HT1080 (cell line): ENCODE measurements at regions not wholly inside any gene's neighbourhood (a gene's known extent, or its start where the extent isn't known, plus 50 kb on each side); places are given as distances from the start of the nearest gene placed in this dataset.
A peak's percentile ranks its signal among the peaks of the same experiment; 100 is the strongest.

Source experiments
- DNase-seq: peaks from one replicate; pipeline ENCODE4 v3.0.0-alpha.2; 2015; ENCODE audit warnings: low read depth

DNA sequence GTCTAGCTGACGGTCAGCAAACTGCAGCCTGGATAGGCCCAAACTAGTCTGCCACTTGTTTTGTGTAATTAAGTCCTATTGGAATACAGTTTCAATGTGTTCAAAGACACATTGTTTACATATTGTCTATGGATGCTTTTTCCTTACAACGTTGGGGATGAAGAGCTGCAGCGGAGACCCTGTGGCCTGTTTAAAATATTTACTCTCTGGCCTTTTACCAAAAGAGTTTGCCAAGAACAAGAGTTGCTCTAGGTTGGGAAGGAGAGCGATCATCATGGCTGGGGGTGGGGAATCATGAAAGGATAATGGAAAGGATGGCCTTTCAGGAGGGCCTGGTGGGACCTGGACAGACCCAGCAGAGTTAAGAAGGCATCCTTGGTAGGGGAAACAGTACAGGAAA is 274.9 kb upstream of the ZFHX3 start:
- no peak for DNase-seq

DNA sequence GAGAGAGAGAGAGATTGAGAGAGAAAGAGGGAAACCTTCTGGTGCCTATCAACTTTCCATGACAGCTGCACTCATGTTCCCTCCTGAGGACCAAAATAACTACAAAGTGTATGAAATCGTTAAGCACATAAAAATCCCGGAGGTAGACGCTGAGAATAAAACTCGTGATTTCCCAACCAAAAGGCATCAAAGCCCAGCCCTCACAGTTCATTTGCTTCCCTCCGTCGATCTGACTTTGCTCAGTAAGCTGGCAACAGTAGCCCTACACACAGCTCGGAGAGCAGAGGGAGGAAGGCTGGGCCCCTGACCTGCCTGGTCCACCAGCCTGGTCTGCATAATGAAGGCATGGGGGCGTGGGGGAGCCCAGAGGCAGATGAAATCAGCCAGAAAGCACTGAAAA is 273.9 kb upstream of the ZFHX3 start:
- DNase-seq = no peak

DNA sequence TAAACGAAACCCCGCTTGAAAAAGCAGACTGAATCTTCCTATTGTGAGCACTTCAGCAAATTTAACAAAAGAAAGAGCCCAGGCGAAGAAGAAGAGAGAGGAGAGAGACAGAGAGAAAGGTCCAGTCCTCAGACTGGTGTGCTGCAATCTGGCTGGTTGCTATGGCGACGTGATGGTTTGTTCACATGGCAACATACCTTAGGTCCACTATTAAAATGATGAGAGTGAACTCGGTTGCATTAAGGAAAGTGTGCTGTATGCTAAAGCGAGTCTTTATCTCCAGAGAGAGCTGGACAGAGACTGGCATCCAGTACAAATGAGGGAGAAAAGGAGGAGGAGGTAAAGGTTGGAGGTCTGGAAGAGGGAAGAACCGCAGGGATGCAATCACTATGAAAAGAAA is 271.8 kb upstream of the ZFHX3 start:
- DNase-seq = no peak

DNA sequence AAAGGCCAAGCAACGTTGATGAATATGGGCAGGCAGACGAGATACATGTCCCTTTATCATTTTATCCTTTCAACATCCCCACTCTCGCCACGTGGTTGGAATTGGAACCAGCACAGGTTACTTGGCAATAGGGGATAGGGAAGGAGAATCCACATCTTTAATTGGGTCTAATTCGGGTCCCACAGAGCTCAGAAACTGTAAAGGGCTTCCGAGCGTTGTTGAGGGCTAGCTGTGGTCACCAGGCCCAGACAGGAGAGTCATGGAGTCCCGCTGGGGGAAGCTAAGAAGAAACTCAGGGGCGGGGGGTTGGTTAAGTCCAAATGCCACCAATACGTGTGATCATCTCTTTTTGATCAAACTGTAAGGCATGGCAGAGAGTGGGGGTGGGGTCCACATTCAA is 271.3 kb upstream of the ZFHX3 start:
- DNase-seq = no peak

DNA sequence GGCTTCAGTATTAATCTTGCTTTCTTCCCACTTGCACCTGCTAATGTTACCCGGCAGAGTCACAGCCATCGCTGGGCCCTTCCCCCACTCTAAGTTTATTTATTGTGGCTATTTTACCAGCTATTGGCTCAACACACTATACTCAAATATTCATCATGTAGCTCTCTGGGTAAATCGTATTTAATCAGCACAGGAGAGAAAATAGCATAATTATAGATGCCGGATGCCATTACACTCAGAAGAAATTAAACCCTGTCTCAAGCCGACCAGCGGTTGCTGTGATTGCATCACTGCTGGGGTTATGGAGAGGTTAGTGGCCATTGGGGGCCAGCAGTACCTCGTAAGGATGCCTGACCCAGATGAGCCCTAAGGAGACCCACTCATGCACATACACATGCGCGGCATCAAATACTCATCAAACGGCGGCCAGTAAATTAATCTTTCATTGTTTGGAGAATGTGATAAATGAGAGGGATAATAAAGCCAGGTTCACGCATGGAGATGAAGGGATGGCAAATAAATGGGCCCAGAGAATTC is 269.5 kb upstream of the ZFHX3 start:
- DNase-seq = no peak

DNA sequence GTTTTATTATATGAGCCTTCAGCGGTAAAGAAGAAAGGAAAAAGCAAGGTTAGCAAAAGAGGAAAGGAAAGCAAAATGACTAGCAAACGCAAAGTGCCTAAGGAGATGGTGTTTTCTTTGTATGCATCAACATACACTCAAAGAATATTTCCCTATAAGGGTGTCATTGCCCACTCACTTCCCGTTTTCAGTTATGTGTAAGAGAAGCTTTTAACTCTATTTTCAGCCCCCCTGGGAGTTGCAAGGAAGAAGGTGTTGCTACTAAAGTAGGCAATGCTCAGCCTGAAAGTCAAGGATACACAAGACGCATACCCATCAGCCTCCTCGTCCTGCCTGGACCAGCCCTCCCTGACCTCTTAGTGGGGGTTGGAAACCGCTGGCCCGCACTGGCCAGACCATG is 267.7 kb upstream of the ZFHX3 start:
- DNase-seq = no peak

DNA sequence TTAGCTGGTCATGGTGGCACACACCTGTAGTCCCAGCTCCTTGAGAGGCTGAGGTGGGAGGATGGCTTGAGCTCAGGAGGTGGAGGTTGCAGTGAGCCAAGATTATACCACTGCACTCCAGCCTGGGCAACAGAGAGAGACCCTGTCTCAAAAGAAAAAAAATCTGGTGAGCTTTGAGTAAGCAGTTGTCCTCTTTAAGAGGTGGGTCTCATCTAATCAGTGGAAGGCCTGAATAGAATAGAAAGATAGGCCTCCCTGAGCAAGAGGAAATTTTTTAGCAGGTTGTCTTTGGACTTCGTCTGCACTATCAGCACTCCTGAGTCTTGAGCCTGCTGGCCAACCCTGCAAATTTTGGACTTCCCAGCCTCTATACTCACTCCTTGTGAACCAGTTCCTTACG is 266.0 kb upstream of the ZFHX3 start:
- DNase-seq = no peak

DNA sequence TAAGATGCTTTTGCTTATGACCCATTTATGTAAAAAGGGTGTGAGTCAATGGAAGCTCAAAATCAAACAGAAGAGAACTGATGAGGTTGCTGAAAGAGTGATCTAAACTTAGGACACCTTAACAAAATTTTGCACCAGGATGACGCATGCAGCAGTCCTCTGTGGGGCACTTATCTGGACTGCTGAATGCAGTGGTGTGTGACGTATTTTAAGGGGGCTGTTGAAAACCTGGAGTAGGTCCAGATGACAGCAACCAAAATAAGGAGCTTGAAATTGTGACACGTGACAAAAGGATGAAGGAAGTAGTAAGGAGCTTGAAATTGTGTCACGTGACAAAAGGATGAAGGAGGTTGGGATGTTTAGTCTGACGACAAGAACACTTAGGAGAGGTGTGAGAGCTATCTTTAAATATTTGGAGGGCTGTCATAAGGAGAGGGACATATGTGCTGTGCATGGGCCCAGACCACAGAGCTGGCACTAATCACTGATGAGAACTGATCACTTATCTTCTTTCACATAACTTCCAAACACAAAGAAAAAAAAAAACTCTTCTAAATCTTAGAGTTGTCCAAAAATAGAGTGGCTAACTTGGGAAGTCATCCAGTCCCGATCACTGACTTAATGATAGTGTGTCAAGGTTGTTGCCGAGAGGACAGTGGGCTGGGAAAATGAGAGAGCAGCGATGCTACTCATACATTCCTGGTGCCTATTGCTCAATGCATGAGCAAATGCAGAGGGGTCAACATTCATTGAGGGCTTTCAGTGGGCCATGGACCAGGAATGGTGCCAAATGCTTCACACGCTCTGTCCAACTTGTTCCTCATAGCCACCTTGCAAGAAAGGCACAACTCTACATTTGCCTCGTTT is 264.2 kb upstream of the ZFHX3 start:
- no peak for DNase-seq

DNA sequence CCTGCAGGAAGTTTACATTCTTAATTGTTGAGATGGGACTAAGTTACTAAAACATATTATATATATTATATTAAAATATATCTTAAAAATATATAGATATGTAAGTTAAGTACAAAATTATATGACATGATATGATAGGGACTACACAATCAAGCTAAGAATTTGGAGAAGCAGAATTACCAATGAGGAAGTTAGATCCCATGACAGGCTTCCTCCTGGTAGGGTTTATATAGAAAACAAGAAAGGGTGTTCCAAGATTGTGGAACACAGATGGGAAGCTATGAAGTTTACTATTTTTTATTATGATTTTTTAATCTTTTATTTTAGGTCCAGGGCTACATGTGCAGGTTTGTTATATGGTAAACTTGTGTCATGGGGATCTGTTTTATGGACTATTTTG is 260.8 kb upstream of the ZFHX3 start:
- no peak for DNase-seq

DNA sequence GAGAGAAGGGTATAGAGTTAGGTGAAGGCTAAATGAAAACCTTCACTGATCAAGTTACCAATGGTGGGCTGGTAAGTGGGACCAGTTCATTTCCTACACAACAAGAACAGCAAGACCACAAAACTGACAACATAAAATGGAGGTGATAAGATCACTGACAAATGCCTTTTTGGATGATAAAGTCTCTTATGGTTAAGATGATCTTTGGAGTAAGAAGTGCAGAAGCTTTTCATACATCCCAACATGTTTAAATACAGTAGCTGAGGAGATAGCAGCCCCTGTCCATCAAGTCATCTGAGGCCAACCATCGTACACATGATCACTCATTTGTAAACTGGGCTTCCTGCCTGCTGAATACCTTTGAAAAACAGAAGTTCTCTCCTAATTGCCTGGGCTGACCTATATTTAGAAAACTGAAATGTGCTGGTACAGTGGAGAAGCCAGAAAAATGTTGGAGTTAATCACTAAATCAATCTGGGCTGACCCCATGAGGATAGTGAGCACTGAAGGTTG is 259.0 kb upstream of the ZFHX3 start:
- DNase-seq = no peak

DNA sequence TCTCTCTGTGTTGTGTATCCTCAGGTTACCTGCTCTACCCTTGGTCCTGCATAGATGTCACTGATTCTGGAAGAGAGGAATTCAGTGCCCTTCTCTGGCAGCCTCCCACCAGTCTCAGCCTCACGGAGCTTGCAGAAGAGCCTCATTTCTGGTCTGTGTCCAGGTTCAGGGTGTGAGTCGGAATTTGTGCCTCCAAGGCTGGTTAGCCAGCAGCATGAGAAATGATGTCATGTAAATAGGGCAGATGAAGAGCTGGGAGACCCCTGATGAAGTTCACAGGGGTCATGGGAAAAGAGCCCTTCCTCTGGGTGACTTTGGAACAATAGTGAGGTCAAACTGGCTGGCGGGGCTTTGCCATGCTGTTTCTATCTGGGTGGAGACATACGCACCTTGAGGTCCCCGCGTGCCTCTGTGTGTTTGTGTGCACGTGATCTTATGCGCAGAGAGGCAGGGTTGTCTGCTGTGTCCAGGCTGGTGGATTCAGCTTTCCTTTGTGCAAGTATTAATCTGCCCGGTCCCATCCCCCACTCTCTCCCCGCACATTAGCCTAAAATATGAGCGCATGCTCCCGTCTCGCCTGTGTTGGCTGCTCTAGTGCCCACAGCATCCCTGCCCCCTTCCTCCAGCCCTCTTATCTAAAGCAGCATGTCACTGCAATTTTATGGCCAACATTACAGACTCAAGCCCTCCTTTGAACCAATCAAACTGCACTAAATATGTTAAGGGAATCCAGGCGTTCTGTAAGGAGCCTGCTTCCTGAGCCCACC is 256.3 kb upstream of the ZFHX3 start:
- no peak for DNase-seq

DNA sequence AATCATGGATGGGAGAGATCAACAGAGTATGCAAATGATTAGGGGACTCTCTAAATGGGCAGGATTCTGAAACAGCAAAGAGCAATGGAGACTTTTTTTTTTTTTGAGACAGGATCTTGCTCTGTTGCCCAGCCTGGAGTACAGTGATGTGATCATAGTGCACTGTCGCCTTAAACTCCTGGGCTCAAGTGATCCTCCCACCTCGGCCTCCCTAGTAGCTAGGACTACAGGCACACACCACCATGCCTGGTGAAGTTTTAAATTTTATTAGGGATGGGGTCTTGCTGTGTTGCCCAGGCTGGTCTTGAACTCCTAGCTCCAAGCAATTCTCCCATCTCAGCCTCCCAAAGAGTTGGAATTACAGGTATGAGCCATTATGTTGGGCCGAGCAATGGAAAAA is 255.0 kb upstream of the ZFHX3 start:
- no peak for DNase-seq

DNA sequence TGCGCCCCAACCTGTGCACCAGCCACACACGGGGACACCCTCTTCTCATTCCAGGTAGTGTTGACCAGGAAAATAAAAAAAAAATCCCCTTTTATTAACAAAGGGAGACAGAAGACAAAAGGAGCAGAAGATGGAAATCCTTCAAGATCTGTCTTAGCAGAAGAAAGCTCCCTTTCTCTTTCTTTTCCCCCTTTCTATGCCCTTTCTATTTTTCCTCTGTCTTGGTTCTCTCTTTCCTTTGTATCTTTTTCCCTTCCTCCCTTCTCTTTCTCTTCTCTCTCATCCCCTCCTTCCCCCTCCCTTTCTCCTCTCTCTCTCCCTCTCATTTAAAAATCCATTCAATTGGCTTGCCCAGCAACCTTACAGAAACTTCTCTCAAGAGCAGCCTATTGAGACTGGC is 254.1 kb upstream of the ZFHX3 start:
- no peak for DNase-seq

DNA sequence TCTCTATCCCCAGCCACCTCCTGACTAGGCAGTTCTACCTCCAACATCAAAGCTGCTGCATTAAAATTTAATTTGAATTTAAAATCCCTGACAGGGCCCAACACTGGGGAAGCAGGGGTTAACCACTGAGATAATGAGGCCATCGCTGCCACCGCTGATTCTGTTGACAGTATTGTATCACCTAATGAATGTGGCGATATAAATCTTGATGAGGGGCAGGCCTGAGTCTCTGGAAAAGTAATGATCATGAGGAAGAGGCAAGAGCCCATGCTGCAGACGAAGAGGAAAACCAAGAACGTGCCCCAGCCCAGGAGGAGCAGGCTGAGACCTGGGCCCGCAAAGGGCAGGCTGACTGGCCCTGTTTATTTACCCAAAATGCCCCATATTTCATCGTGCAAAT is 251.4 kb upstream of the ZFHX3 start:
- DNase-seq = no peak

DNA sequence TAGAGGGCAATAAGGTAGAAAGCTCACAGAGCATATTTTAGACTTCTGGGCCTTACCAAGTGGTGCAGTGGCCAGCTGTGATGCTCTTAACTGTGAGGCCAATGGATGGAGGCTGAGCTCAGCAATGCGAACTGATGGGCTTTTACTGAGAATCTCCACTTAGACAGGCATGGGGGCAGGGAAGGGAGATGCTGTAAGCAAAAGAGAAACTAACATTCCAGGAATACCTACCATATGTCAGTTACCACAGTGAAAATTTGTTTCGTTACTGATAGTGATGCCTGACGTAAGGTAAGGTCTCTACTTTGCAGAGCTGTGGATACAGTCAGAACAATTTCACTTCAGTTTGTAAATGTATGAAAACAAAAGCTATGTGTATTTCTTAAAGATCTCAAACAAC is 250.6 kb upstream of the ZFHX3 start:
- DNase-seq = peak; percentile 34

DNA sequence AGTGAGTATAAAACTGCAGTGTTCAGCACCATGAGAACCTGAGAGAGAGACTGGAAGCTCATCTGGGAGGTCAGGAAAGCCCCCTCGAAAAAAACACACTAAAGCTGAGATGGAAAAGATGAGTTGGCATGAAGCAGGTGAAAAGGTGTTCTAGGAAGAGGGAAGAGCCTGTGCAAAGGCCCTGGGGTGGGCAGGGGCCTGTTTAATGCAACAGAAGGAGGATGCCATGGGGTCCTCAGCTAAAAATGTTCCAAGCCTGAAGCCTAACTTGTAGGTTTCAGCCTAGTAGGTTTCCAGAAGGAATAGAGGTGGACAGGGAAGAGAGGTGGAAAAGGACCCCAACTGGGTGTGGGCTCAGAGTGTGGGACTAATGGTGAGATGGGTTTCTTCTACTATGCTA is 242.3 kb upstream of the ZFHX3 start:
- DNase-seq = no peak

DNA sequence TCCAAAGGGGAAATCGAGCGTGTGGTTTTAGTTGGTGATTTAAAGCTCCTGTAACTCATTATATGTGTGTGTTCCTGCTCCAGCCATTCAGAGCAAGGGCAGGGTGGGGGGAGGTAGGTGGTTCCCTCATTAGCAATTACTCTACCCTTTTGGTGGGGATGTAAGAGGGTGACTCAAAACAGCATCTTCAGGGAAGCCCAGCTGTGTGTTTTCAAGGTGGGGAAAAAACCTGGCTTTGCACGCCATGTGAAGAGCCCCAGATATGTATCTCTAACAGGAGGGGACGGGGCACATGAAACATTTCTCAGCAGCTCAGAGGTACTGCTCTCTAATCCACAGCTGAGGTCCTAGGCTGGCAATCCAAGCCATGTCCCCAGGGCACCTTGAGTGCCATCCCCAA is 241.3 kb upstream of the ZFHX3 start:
- DNase-seq = no peak

DNA sequence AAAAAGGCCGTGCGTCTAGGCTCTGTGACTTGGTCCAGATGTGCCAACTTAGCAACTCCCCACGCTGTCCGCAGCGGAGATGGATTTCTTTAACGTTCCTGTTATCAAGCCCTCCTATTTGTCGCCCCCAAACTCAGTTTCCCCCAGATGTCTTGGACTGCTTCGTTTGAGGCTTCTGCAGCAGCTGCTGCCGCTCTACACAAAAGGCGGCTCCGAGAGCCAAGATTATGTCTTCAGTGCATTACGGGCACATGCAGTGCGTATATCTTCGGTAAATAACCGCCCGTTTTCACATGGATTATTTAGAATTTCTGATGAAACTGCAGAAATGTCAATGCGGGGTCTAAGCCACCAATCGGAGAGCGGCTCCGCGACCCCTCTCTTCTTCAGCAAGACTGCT is 240.6 kb upstream of the ZFHX3 start:
- DNase-seq = no peak

DNA sequence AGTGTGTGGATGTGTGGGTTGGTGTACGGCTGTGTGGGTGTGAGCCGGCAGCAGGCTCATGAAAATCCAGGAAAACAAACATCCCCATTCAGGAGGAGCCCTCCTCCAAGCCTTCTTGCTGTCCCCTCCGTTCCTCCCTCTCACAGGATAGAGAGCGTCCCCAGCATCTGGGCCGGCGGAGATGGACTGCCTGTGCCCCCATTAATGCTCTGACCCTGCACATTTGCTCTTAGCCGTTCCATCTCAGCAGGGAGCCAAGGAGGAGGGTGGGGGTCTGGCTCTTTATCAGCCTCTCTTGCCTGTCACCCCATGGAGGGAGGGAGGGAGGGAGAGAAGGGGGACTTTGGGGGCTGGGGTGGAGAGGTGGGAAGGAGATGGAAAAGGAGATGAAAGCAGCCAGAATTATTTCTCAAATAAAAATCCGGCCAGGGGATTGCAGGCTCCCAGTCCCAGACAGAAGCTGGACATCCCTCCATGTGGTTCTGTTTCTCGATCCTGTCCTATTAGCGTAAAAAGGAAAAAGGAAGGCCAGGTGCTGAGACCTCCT is 240.0 kb upstream of the ZFHX3 start:
- DNase-seq = no peak

DNA sequence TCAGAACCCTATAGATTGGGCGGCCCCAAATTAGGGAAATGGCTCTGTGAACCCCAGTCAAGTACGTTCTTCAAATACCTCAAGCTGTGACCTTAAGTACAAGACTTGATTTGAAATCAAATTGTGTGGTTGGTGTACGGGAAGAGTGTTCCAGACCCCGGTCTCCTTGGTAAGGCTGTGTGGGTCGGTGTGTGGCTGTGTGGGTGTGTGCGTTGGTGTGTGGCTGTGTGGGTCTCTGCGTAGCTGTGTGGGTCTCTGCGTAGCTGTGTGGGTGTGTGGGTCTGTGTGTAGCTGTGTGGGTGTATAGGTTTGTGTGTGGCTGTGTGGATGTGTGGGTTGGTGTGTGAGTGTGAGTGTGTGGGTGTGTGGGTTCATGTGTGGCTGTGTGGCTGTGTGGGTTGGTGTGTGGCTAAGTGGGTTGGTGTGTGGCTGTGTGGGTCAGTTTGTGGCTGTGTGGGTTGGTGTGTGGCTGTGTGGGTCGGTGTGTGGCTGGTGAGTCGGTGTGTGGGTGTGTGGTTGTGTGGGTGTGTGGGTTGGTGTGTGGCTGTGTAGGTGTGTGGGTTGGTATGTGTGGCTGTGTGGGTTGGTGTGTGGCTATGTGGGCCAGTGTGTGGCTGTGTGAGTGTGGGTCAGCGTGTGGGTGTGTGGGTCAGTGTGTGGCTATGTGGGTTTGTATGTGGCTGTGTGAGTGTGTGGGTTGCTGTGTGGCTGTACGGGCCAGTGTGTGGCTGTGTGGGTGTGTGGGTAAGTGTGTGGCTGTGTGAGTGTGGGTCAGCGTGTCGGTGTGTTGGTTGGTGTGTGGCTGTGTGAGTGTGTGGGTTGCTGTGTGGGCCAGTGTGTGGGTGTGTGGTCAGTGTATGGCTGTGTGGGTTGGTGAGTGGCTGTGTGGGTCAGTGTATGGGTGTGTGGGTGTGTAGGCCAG is 238.7 kb upstream of the ZFHX3 start:
- DNase-seq = no peak
